ENCODE measurements at regions not wholly inside any gene's neighbourhood (a gene's known extent, or its start where the extent isn't known, plus 50 kb on each side); places are given as distances from the start of the nearest gene placed in this dataset.

DNA sequence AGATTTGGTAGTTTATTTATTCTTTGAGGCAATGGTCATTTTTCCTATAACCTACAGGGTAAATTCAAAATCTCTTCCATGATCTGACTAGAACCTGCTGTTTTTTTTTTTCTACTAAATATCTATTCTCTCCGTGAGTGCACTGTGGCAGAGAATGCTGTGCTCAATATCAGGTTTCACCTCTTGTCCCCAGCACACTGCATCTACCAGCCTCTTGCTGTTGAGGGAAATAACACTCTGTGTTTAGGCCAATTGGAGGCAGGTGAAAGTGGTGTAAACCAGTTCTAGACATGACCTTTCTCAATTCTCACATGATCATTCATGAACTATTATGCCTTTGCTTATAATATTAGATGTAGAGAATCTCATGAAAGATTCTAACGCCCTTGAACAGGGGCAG lies 2365.9 kb downstream of the MAT2B start (continued):
- TF ChIP-seq, protein P1, sequence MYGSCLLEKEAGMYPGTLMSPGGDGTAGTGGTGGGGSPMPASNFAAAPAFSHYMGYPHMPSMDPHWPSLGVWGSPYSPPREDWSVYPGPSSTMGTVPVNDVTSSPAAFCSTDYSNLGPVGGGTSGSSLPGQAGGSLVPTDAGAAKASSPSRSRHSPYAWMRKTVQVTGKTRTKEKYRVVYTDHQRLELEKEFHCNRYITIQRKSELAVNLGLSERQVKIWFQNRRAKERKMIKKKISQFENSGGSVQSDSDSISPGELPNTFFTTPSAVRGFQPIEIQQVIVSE (CRISPR knock-in tag; IDR thresholded peaks at IDR 0.05; ENCODE audit: borderline replicate concordance) = no peak
- TF ChIP-seq MXD4 (CRISPR knock-in tag; IDR thresholded peaks at IDR 0.05; ENCODE audit: borderline replicate concordance) (no peak), ZNF396 (CRISPR knock-in tag; IDR thresholded peaks at IDR 0.05; ENCODE audit: borderline replicate concordance) (no peak)
- TF ChIP-seq, protein P2, sequence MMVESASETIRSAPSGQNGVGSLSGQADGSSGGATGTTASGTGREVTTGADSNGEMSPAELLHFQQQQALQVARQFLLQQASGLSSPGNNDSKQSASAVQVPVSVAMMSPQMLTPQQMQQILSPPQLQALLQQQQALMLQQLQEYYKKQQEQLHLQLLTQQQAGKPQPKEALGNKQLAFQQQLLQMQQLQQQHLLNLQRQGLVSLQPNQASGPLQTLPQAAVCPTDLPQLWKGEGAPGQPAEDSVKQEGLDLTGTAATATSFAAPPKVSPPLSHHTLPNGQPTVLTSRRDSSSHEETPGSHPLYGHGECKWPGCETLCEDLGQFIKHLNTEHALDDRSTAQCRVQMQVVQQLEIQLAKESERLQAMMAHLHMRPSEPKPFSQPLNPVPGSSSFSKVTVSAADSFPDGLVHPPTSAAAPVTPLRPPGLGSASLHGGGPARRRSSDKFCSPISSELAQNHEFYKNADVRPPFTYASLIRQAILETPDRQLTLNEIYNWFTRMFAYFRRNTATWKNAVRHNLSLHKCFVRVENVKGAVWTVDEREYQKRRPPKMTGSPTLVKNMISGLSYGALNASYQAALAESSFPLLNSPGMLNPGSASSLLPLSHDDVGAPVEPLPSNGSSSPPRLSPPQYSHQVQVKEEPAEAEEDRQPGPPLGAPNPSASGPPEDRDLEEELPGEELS (CRISPR knock-in tag; IDR thresholded peaks at IDR 0.05) = no peak
- TF ChIP-seq, protein P3, sequence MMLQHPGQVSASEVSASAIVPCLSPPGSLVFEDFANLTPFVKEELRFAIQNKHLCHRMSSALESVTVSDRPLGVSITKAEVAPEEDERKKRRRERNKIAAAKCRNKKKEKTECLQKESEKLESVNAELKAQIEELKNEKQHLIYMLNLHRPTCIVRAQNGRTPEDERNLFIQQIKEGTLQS (CRISPR knock-in tag; conservative IDR thresholded peaks at IDR 0.05) = no peak

DNA sequence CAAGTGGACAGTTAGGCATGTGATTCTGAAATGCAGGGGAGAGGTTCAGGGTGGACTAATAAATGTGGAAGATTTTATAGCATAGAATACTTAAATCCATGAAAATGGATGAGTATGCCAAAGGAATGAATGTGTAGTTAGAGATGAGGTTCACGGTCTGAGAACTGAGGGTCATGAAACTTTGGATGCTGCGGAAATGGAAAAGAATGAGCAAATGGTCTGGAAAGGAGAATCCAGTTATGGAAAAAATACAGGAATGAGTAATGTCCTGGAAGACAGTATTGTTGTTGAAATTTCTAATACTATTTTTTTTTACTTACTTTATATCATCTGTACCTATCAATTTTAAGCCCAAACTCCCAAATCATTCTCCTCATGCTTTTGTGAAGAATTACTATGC lies 2369.4 kb downstream of the MAT2B start:
- no peak overlapping the region for H3K27ac Mint-ChIP-seq
- ATAC-seq (no peak), DNase-seq (ENCODE audit: low spot score) (no peak)
- ChIA-PET POLR2A (no interaction called here), CTCF (no interaction called here)
- TF ChIP-seq, protein P4, sequence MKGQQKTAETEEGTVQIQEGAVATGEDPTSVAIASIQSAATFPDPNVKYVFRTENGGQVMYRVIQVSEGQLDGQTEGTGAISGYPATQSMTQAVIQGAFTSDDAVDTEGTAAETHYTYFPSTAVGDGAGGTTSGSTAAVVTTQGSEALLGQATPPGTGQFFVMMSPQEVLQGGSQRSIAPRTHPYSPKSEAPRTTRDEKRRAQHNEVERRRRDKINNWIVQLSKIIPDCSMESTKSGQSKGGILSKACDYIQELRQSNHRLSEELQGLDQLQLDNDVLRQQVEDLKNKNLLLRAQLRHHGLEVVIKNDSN (CRISPR knock-in tag; IDR thresholded peaks at IDR 0.05) = no peak
- peaks cover 11% of the 10 kb centered on the region for H3K9me3 Mint-ChIP-seq
- H3K36me3 Mint-ChIP-seq = 0 out of 2 replicates have a peak, but pooled peaks cover 2% of the 10 kb centered on the region
- H3K4me3 Mint-ChIP-seq = no peak overlapping the region
- no peaks in the 10 kb centered on the region for H3K27me3 Mint-ChIP-seq (ENCODE audit: low read depth)
- H3K4me1 Mint-ChIP-seq = peaks cover 3% of the 10 kb centered on the region; the same call in 1 of the 2 replicates

DNA sequence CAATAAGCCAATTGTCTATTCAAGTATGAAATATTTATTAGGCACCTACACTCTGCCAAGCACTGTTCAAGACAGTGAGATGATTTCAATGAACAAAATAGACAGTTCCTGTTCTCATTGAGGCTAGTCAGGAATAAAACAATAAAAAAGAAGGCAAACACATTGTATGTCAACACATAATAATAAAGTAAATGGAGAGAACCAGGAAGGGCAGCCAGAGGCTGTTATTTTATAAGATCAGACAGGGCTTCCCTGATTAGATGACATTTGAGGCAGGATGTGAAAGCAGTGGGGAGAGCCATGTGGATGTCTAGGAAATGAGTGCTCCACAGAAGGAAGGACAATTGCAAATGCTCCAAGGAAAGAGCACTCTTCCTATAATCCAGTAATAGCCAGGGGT lies 2371.1 kb downstream of the MAT2B start:
- Mint-ChIP-seq H3K9me3 (peaks cover 11% of the 10 kb centered on the region), H3K36me3 (0 out of 2 replicates have a peak, but pooled peaks cover 2% of the 10 kb centered on the region), H3K27me3 (ENCODE audit: low read depth) (no peaks in the 10 kb centered on the region), H3K4me3 (no peak overlapping the region), H3K4me1 (no peaks in the 10 kb centered on the region), H3K27ac (no peak overlapping the region)
- ChIA-PET CTCF (no interaction called here), POLR2A (no interaction called here)
- no peak for DNase-seq (ENCODE audit: low spot score)
- ATAC-seq = no peak
- TF ChIP-seq, protein P5, sequence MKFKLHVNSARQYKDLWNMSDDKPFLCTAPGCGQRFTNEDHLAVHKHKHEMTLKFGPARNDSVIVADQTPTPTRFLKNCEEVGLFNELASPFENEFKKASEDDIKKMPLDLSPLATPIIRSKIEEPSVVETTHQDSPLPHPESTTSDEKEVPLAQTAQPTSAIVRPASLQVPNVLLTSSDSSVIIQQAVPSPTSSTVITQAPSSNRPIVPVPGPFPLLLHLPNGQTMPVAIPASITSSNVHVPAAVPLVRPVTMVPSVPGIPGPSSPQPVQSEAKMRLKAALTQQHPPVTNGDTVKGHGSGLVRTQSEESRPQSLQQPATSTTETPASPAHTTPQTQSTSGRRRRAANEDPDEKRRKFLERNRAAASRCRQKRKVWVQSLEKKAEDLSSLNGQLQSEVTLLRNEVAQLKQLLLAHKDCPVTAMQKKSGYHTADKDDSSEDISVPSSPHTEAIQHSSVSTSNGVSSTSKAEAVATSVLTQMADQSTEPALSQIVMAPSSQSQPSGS (CRISPR knock-in tag; IDR thresholded peaks at IDR 0.05; ENCODE audit: borderline replicate concordance, low read depth) = no peak
- TF ChIP-seq NFATC4 (CRISPR knock-in tag; IDR thresholded peaks at IDR 0.05) = no peak
- TF ChIP-seq NR3C1 (CRISPR knock-in tag; conservative IDR thresholded peaks at IDR 0.05; ENCODE audit: low read depth) = no peak
- no peak for TF ChIP-seq GRHL2 (CRISPR knock-in tag; IDR thresholded peaks at IDR 0.05; ENCODE audit: insufficient replicate concordance, severe bottlenecking)
- TF ChIP-seq, protein P6, sequence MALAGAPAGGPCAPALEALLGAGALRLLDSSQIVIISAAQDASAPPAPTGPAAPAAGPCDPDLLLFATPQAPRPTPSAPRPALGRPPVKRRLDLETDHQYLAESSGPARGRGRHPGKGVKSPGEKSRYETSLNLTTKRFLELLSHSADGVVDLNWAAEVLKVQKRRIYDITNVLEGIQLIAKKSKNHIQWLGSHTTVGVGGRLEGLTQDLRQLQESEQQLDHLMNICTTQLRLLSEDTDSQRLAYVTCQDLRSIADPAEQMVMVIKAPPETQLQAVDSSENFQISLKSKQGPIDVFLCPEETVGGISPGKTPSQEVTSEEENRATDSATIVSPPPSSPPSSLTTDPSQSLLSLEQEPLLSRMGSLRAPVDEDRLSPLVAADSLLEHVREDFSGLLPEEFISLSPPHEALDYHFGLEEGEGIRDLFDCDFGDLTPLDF (CRISPR knock-in tag; IDR thresholded peaks at IDR 0.05) = no peak
- TF ChIP-seq, protein P7, sequence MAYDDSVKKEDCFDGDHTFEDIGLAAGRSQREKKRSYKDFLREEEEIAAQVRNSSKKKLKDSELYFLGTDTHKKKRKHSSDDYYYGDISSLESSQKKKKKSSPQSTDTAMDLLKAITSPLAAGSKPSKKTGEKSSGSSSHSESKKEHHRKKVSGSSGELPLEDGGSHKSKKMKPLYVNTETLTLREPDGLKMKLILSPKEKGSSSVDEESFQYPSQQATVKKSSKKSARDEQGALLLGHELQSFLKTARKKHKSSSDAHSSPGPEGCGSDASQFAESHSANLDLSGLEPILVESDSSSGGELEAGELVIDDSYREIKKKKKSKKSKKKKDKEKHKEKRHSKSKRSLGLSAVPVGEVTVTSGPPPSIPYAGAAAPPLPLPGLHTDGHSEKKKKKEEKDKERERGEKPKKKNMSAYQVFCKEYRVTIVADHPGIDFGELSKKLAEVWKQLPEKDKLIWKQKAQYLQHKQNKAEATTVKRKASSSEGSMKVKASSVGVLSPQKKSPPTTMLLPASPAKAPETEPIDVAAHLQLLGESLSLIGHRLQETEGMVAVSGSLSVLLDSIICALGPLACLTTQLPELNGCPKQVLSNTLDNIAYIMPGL (CRISPR knock-in tag; IDR thresholded peaks at IDR 0.05) = no peak
- TF ChIP-seq ZNF232 (CRISPR knock-in tag; IDR thresholded peaks at IDR 0.05) = no peak
- TF ChIP-seq CREB1 (CRISPR knock-in tag; IDR thresholded peaks at IDR 0.05) = no peak
- TF ChIP-seq, protein P8, sequence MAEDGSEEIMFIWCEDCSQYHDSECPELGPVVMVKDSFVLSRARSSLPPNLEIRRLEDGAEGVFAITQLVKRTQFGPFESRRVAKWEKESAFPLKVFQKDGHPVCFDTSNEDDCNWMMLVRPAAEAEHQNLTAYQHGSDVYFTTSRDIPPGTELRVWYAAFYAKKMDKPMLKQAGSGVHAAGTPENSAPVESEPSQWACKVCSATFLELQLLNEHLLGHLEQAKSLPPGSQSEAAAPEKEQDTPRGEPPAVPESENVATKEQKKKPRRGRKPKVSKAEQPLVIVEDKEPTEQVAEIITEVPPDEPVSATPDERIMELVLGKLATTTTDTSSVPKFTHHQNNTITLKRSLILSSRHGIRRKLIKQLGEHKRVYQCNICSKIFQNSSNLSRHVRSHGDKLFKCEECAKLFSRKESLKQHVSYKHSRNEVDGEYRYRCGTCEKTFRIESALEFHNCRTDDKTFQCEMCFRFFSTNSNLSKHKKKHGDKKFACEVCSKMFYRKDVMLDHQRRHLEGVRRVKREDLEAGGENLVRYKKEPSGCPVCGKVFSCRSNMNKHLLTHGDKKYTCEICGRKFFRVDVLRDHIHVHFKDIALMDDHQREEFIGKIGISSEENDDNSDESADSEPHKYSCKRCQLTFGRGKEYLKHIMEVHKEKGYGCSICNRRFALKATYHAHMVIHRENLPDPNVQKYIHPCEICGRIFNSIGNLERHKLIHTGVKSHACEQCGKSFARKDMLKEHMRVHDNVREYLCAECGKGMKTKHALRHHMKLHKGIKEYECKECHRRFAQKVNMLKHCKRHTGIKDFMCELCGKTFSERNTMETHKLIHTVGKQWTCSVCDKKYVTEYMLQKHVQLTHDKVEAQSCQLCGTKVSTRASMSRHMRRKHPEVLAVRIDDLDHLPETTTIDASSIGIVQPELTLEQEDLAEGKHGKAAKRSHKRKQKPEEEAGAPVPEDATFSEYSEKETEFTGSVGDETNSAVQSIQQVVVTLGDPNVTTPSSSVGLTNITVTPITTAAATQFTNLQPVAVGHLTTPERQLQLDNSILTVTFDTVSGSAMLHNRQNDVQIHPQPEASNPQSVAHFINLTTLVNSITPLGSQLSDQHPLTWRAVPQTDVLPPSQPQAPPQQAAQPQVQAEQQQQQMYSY (CRISPR knock-in tag; IDR thresholded peaks at IDR 0.05) = no peak
- no peak for TF ChIP-seq ZNF263 (CRISPR knock-in tag; IDR thresholded peaks at IDR 0.05; ENCODE audit: low read depth)
- no peak for TF ChIP-seq TEAD1 (CRISPR knock-in tag; IDR thresholded peaks at IDR 0.05)
- TF ChIP-seq FOXK1 (CRISPR knock-in tag; IDR thresholded peaks at IDR 0.05) = no peak
